HCT116 (cell line): ENCODE measurements at regions not wholly inside any gene's neighbourhood (a gene's known extent, or its start where the extent isn't known, plus 50 kb on each side); places are given as distances from the start of the nearest gene placed in this dataset.

ENCODE experiments used
- CBX3 ChIP-seq: IDR thresholded peaks from 2 replicates; pipeline ENCODE4 v1.6.1; 2012; ENCODE audit warnings: low read depth
- CTCF ChIP-seq, 3 experiments: fragments of 200-600 bp in 1 of 3; sonication (generic) in 1 of 3; IDR thresholded peaks in 2 of 3; conservative IDR thresholded peaks in 1 of 3; 2 replicates each; pipeline ENCODE4 v1.5.1; 2012 to 2017; ENCODE audit warnings: low read depth in 2 of 3, low read length in 2 of 3, antibody characterized with exemption in 1 of 3, borderline replicate concordance in 1 of 3, control low read depth in 1 of 3, mild to moderate bottlenecking in 1 of 3, mixed read lengths in 1 of 3, mixed run types in 1 of 3, moderate library complexity in 1 of 3; ENCODE audit not compliant: insufficient read depth in 1 of 3
- ELF1 ChIP-seq: IDR thresholded peaks from 2 replicates; pipeline ENCODE4 v1.6.1; 2012; ENCODE audit warnings: low read depth, borderline replicate concordance
- EZH2 ChIP-seq: fragments of 200-600 bp; sonication (generic); IDR thresholded peaks from 2 replicates; pipeline ENCODE4 v1.6.1; 2017; ENCODE audit warnings: antibody characterized with exemption, mixed run types
- POLR2A ChIP-seq: IDR thresholded peaks from 2 replicates; pipeline ENCODE4 v1.7.0; 2011; ENCODE audit warnings: borderline replicate concordance; ENCODE audit not compliant: insufficient read depth, insufficient read length; ENCODE audit errors: extremely low read depth
- POLR2AphosphoS5 ChIP-seq: IDR thresholded peaks from 2 replicates; pipeline ENCODE4 v1.6.1; 2011; ENCODE audit warnings: mild to moderate bottlenecking, low read depth, low read length, moderate library complexity
- SIN3A ChIP-seq: IDR thresholded peaks from 2 replicates; pipeline ENCODE4 v1.6.1; 2012; ENCODE audit warnings: low read depth
- SP1 ChIP-seq: IDR thresholded peaks from 2 replicates; pipeline ENCODE4 v1.6.1; 2012; ENCODE audit warnings: low read depth
- YY1 ChIP-seq: IDR thresholded peaks from 2 replicates; pipeline ENCODE4 v1.6.1; 2011; ENCODE audit warnings: low read length, low read depth, moderate library complexity, mild to moderate bottlenecking; ENCODE audit not compliant: insufficient replicate concordance; ENCODE audit errors: extremely low read depth
- TF ChIP-seq, protein P1 (sequence below): IDR thresholded peaks from 2 replicates; pipeline ENCODE4 v1.6.1; 2012

- TF ChIP-seq YY1 (no peak), EZH2 (no peak), SP1 (no peak), POLR2AphosphoS5 (no peak), CTCF (IDR thresholded peaks at IDR 0.05 in 2 of 3, conservative IDR thresholded peaks at IDR 0.05 in 1 of 3; ENCODE audit: borderline replicate concordance in 1 of 3, insufficient read depth in 1 of 3, low read depth in 2 of 3, low read length in 2 of 3) (no peak), POLR2A (no peak), CBX3 (no peak), SIN3A (no peak), ELF1 (no peak)
- TF ChIP-seq, protein P1, sequence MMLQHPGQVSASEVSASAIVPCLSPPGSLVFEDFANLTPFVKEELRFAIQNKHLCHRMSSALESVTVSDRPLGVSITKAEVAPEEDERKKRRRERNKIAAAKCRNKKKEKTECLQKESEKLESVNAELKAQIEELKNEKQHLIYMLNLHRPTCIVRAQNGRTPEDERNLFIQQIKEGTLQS = no peak
These were observed 119.3 kb upstream of the SLC7A14 start for GRCh38 chr3:170705131-170705530.
